HCT116 (cell line): ENCODE measurements at regions not wholly inside any gene's neighbourhood (a gene's known extent, or its start where the extent isn't known, plus 50 kb on each side); places are given as distances from the start of the nearest gene placed in this dataset.

ENCODE experiments used
- ATAC-seq: fragments of 200-7000 bp; cut with Tn5 transposase; 2 replicates; pipeline ENCODE4 v1.9.1; 2020; ENCODE audit warnings: mild to moderate bottlenecking, moderate library complexity
- BruUV-seq: library from RNA; stranded (reverse); fragments of 400-500 nt; replicated peaks from 2 replicates; lab custom pipeline; 2021; lab: Mats Ljungman, UMichigan
- CTCF ChIA-PET: fragments of 300-600 bp; sonication (Branson Sonifier 250); formaldehyde crosslinking; loops from one replicate; lab custom pipeline; 2021; ENCODE audit warnings: antibody characterized with exemption; lab: Charles Lee
- POLR2A ChIA-PET: fragments of 300-600, 350-600 bp; sonication (Branson Sonifier 250); formaldehyde crosslinking; loops from one replicate; lab custom pipeline; 2021; ENCODE audit warnings: antibody characterized with exemption; lab: Charles Lee
- RAD21 ChIA-PET, 2 experiments: fragments of 300-600 bp; sonication (Branson Sonifier 250); formaldehyde crosslinking; loops; one replicate each; lab custom pipeline; 2023; ENCODE audit warnings: low total read pairs in 2 of 2; ENCODE audit not compliant: uncharacterized antibody in 2 of 2, unreplicated experiment in 2 of 2, low non-redundant PET in 1 of 2; lab: Charles Lee
- DNase-seq: peaks from one replicate; pipeline ENCODE4 v3.0.0-alpha.2; 2010; ENCODE audit warnings: low read depth, low spot score
- H2AFZ ChIP-seq: fragments of 200-600 bp; shearing (Covaris generic), sonication (generic); 2 replicates; pipeline ENCODE4 v1.6.1; 2017; ENCODE audit warnings: low read depth, mixed run types, mixed read lengths, antibody characterized with exemption, low read length; ENCODE audit not compliant: poor library complexity, severe bottlenecking
- H3K27ac ChIP-seq: 2 replicates; pipeline ENCODE4 v1.5.1; 2012; ENCODE audit warnings: low read depth, low read length
- H3K27me3 ChIP-seq: fragments of 200-600 bp; sonication (generic); 2 replicates; pipeline ENCODE4 v1.6.1; 2016; ENCODE audit warnings: mixed run types, low read length, mixed read lengths; ENCODE audit not compliant: insufficient read depth
- H3K36me3 ChIP-seq, 2 experiments: fragments of 200-500 bp in 1 of 2; fragments of 200-600 bp in 1 of 2; sonication (Bioruptor generic) in 1 of 2; sonication (generic) in 1 of 2; 2 replicates each; pipeline versions ENCODE4 v1.5.1 to v1.6.1; 2014 to 2016; ENCODE audit warnings: low read length in 2 of 2, inconsistent platforms in 1 of 2, mixed read lengths in 1 of 2, mixed run types in 1 of 2; ENCODE audit not compliant: insufficient read depth in 2 of 2, control insufficient read depth in 1 of 2
- H3K4me1 ChIP-seq, 2 experiments: fragments of 200-600 bp in 1 of 2; sonication (generic) in 1 of 2; 2 replicates each; pipeline versions ENCODE4 v1.5.1 to v1.6.1; 2012 to 2017; ENCODE audit warnings: low read length in 2 of 2, inconsistent platforms in 1 of 2, mild to moderate bottlenecking in 1 of 2, mixed read lengths in 1 of 2, mixed run types in 1 of 2, moderate library complexity in 1 of 2; ENCODE audit not compliant: insufficient read depth in 2 of 2, control insufficient read depth in 1 of 2
- H3K4me2 ChIP-seq: fragments of 200-600 bp; sonication (generic); 2 replicates; pipeline ENCODE4 v1.6.1; 2017; ENCODE audit warnings: mixed run types, low read length, mixed read lengths
- H3K4me3 ChIP-seq, 2 experiments: fragments of 200-600 bp in 1 of 2; sonication (generic) in 1 of 2; replicated peaks in 1 of 2; 2 replicates each; pipeline ENCODE4 v1.5.1; 2011 to 2016; ENCODE audit warnings: low read length in 2 of 2, control low read depth in 1 of 2, low read depth in 1 of 2, mild to moderate bottlenecking in 1 of 2, mixed read lengths in 1 of 2, mixed run types in 1 of 2
- H3K79me2 ChIP-seq: fragments of 200-600 bp; sonication (generic); 2 replicates; pipeline ENCODE4 v1.6.1; 2017; ENCODE audit warnings: mild to moderate bottlenecking, mixed run types, low read length, moderate library complexity, mixed read lengths; ENCODE audit not compliant: insufficient read depth
- H3K9ac ChIP-seq: fragments of 200-600 bp; sonication (generic); 2 replicates; pipeline ENCODE4 v1.6.1; 2016; ENCODE audit warnings: low read length, mixed read lengths
- H3K9me2 ChIP-seq: fragments of 200-600 bp; sonication (generic), shearing (Covaris generic); 2 replicates; pipeline ENCODE4 v1.6.1; 2017; ENCODE audit warnings: mixed run types, mild to moderate bottlenecking, moderate library complexity; ENCODE audit not compliant: insufficient read depth
- H3K9me3 ChIP-seq, 2 experiments: fragments of 200-500 bp in 1 of 2; fragments of 200-600 bp in 1 of 2; sonication (Bioruptor generic) in 1 of 2; sonication (generic) in 1 of 2; 2 replicates each; pipeline ENCODE4 v1.6.1; 2014 to 2017; ENCODE audit warnings: low read length in 2 of 2, mixed read lengths in 2 of 2, inconsistent platforms in 1 of 2, low read depth in 1 of 2, mild to moderate bottlenecking in 1 of 2, mixed run types in 1 of 2, moderate library complexity in 1 of 2; ENCODE audit not compliant: control insufficient read depth in 1 of 2, insufficient read depth in 1 of 2
- H4K20me1 ChIP-seq: fragments of 200-600 bp; sonication (generic), shearing (Covaris generic); 2 replicates; pipeline ENCODE4 v1.6.1; 2017; ENCODE audit warnings: mixed run types, mild to moderate bottlenecking, moderate library complexity; ENCODE audit not compliant: insufficient read depth
- CBX3 ChIP-seq: IDR thresholded peaks from 2 replicates; pipeline ENCODE4 v1.6.1; 2012; ENCODE audit warnings: low read depth
- CEBPB ChIP-seq: IDR thresholded peaks from 2 replicates; pipeline ENCODE4 v1.6.1; 2012; ENCODE audit warnings: low read depth
- JUND ChIP-seq: IDR thresholded peaks from 2 replicates; pipeline ENCODE4 v1.6.1; 2012
- POLR2A ChIP-seq: IDR thresholded peaks from 2 replicates; pipeline ENCODE4 v1.7.0; 2011; ENCODE audit warnings: borderline replicate concordance; ENCODE audit not compliant: insufficient read depth, insufficient read length; ENCODE audit errors: extremely low read depth
- POLR2AphosphoS5 ChIP-seq: IDR thresholded peaks from 2 replicates; pipeline ENCODE4 v1.6.1; 2011; ENCODE audit warnings: mild to moderate bottlenecking, low read depth, low read length, moderate library complexity
- RAD21 ChIP-seq: IDR thresholded peaks from 2 replicates; pipeline ENCODE4 v1.6.1; 2012; ENCODE audit warnings: low read depth, mild to moderate bottlenecking
- REST ChIP-seq: IDR thresholded peaks from 2 replicates; pipeline ENCODE4 v1.6.1; 2012; ENCODE audit warnings: low read depth
- SIN3A ChIP-seq: IDR thresholded peaks from 2 replicates; pipeline ENCODE4 v1.6.1; 2012; ENCODE audit warnings: low read depth
- SP1 ChIP-seq: IDR thresholded peaks from 2 replicates; pipeline ENCODE4 v1.6.1; 2012; ENCODE audit warnings: low read depth
- SRF ChIP-seq: IDR thresholded peaks from 2 replicates; pipeline ENCODE4 v1.6.1; 2012; ENCODE audit warnings: low read depth
- TCF7L2 ChIP-seq: IDR thresholded peaks from 2 replicates; pipeline ENCODE4 v1.7.0; 2011; ENCODE audit warnings: borderline replicate concordance, inconsistent platforms; ENCODE audit not compliant: insufficient read depth, insufficient read length; ENCODE audit errors: extremely low read depth
- YY1 ChIP-seq: IDR thresholded peaks from 2 replicates; pipeline ENCODE4 v1.6.1; 2011; ENCODE audit warnings: low read length, low read depth, moderate library complexity, mild to moderate bottlenecking; ENCODE audit not compliant: insufficient replicate concordance; ENCODE audit errors: extremely low read depth
- ZBTB33 ChIP-seq: IDR thresholded peaks from 2 replicates; pipeline ENCODE4 v1.6.1; 2011; ENCODE audit warnings: mild to moderate bottlenecking, low read length, moderate library complexity; ENCODE audit not compliant: insufficient replicate concordance; ENCODE audit errors: extremely low read depth
- ZNF274 ChIP-seq: fragments of 200-500 bp; sonication (Bioruptor generic); IDR thresholded peaks from 2 replicates; pipeline ENCODE4 v1.6.1; 2014; ENCODE audit warnings: mild to moderate bottlenecking, low read depth, low read length, inconsistent platforms
- intact Hi-C: fragments of 100-400 bp; cut with micrococcal nuclease; formaldehyde crosslinking; loops from 2 replicates; pipeline ENCODE4 v1.10.0; 2022

GRCh38 chr3:88955274-88955673 is 152.1 kb upstream of the EPHA3 start:
- RAD21 ChIA-PET, result no interaction called here

GRCh38 chr3:88957711-88958439 is 149.5 kb upstream of the EPHA3 start:
- ATAC-seq, result no peak
- DNase-seq, result no peak

More at GRCh38 chr3:88955274-88955673, 152.1 kb upstream of the EPHA3 start:
- no TSS peak for BruUV-seq
- DNase-seq, result no peak
- no peak for ATAC-seq
- intact Hi-C loops, result no loop called here
- H3K4me1 ChIP-seq, result no peaks in the 10 kb centered on the region
- H3K9ac ChIP-seq, result no peak overlapping the region
- CTCF ChIA-PET, result no interaction called here
- no peaks in the 10 kb centered on the region for H3K9me2 ChIP-seq
- POLR2A ChIA-PET, result no interaction called here
- H3K4me3 ChIP-seq, result no peak overlapping the region
- no peaks in the 10 kb centered on the region for H3K27me3 ChIP-seq
- H3K27ac ChIP-seq, result no peak overlapping the region
- no peak overlapping the region for H2AFZ ChIP-seq
- no peak overlapping the region for H3K4me2 ChIP-seq
- no peaks in the 10 kb centered on the region for H3K79me2 ChIP-seq
- no peaks in the 10 kb centered on the region for H3K36me3 ChIP-seq
- H4K20me1 ChIP-seq, result no peaks in the 10 kb centered on the region
- H3K9me3 ChIP-seq, result peaks cover 10 to 17% of the 10 kb centered on the region in 2 experiments; a peak in 2 of 4 replicates
- no peak for TF ChIP-seq POLR2AphosphoS5

More at GRCh38 chr3:88957711-88958439, 149.5 kb upstream of the EPHA3 start:
- ChIA-PET CTCF (no interaction called here), POLR2A (no interaction called here), RAD21 (no interaction called here)
- H3K27ac ChIP-seq, result no peak overlapping the region
- no peak for TF ChIP-seq JUND
- no peak for TF ChIP-seq CEBPB
- no peak for TF ChIP-seq CBX3
- no peak for TF ChIP-seq SP1
- TF ChIP-seq TCF7L2, result no peak
- no peak for TF ChIP-seq YY1
- no peak for TF ChIP-seq SIN3A
- TF ChIP-seq REST, result no peak
- no peak for TF ChIP-seq SRF
- no peak for TF ChIP-seq ZBTB33
- TF ChIP-seq RAD21, result no peak
- TF ChIP-seq POLR2A, result no peak
- TF ChIP-seq ZNF274, result no peak
- no peak overlapping the region for H3K4me3 ChIP-seq
- H3K9ac ChIP-seq, result no peak overlapping the region
- H4K20me1 ChIP-seq, result no peaks in the 10 kb centered on the region
- no TSS peak for BruUV-seq
- no peak overlapping the region for H2AFZ ChIP-seq
- H3K27me3 ChIP-seq, result no peaks in the 10 kb centered on the region
- H3K9me3 ChIP-seq, result peaks cover 7 to 17% of the 10 kb centered on the region in 2 experiments; a peak in 2 of 4 replicates
- H3K4me2 ChIP-seq, result no peak overlapping the region
- intact Hi-C loops, result no loop called here
- H3K9me2 ChIP-seq, result no peaks in the 10 kb centered on the region
- H3K4me1 ChIP-seq, result no peaks in the 10 kb centered on the region
- H3K79me2 ChIP-seq, result no peaks in the 10 kb centered on the region
- H3K36me3 ChIP-seq, result no peaks in the 10 kb centered on the region
